Kidney tubule cell (primary cell): ENCODE measurements at regions not wholly inside any gene's neighbourhood (a gene's known extent, or its start where the extent isn't known, plus 50 kb on each side); places are given as distances from the start of the nearest gene placed in this dataset.
"Not testable (repeated sequence)": the region's sequence is repeated elsewhere in the genome, so short reads cannot be mapped to it uniquely, and the experiment has no call there.

ENCODE experiments used
- DNase-seq: peaks from one replicate; pipeline ENCODE4 v3.0.0-alpha.2; 2018; ENCODE audit warnings: low spot score

GRCh38 chr5:169531631-169532030, 51.9 kb upstream of the SPDL1 start:
- no peak for DNase-seq

- no peak for DNase-seq
These were observed 55.7 kb upstream of the SPDL1 start for GRCh38 chr5:169527863-169528262.

GRCh38 chr5:169527066-169527465, 56.5 kb upstream of the SPDL1 start:
- no peak for DNase-seq

- no peak for DNase-seq
These were observed 60.7 kb upstream of the SPDL1 start for GRCh38 chr5:169522851-169523250.

GRCh38 chr5:169521366-169521983, 62.1 kb upstream of the SPDL1 start:
- DNase-seq: no peak

GRCh38 chr5:169519358-169519757, 64.2 kb upstream of the SPDL1 start:
- DNase-seq: no peak

- DNase-seq: not testable (repeated sequence)
These were observed 64.8 kb upstream of the SPDL1 start for GRCh38 chr5:169518779-169519178.

GRCh38 chr5:169512385-169512784, 71.2 kb upstream of the SPDL1 start:
- no peak for DNase-seq

- no peak for DNase-seq
These were observed 71.9 kb upstream of the SPDL1 start for GRCh38 chr5:169511708-169512107.

GRCh38 chr5:169507051-169507450, 76.5 kb upstream of the SPDL1 start:
- DNase-seq: no peak

GRCh38 chr5:169503886-169504285, 79.7 kb upstream of the SPDL1 start:
- DNase-seq: no peak

- DNase-seq: no peak
These were observed 83.5 kb upstream of the SPDL1 start for GRCh38 chr5:169499990-169500505.

- no peak for DNase-seq
These were observed 86.7 kb upstream of the SPDL1 start for GRCh38 chr5:169496878-169497277.

- DNase-seq: no peak
These were observed 88.5 kb upstream of the SPDL1 start for GRCh38 chr5:169494941-169495548.

GRCh38 chr5:169494383-169494935, 89.1 kb upstream of the SPDL1 start:
- DNase-seq: no peak

GRCh38 chr5:169474226-169474625, 109.3 kb upstream of the SPDL1 start:
- peak; percentile 9 for DNase-seq

GRCh38 chr5:169472544-169472943, 111.0 kb upstream of the SPDL1 start:
- no peak for DNase-seq

GRCh38 chr5:169471021-169471420, 112.6 kb upstream of the SPDL1 start:
- no peak for DNase-seq

- DNase-seq: no peak
These were observed 116.4 kb upstream of the SPDL1 start for GRCh38 chr5:169467041-169467771.

GRCh38 chr5:169460896-169461295, 122.7 kb upstream of the SPDL1 start:
- DNase-seq: no peak

GRCh38 chr5:169460123-169460522, 123.5 kb upstream of the SPDL1 start:
- no peak for DNase-seq

GRCh38 chr5:169458221-169458620, 125.4 kb upstream of the SPDL1 start:
- no peak for DNase-seq

- DNase-seq: peak; percentile 44
These were observed 133.1 kb upstream of the SPDL1 start for GRCh38 chr5:169450464-169450863.
